ENCODE measurements at regions not wholly inside any gene's neighbourhood (a gene's known extent, or its start where the extent isn't known, plus 50 kb on each side); places are given as distances from the start of the nearest gene placed in this dataset.

- no peak for TF ChIP-seq TAF1 (IDR thresholded peaks at IDR 0.05; ENCODE audit: low read depth)
- TF ChIP-seq ZBTB7A (IDR thresholded peaks at IDR 0.05; ENCODE audit: low read depth), result no peak
- TF ChIP-seq TCF12 (IDR thresholded peaks at IDR 0.05; ENCODE audit: low read depth), result no peak
These were observed 872.7 kb downstream of the OTOL1 start for GRCh38 chr3:162369306-162369705.
